Parathyroid adenoma (tissue), 2 donors: ENCODE measurements at regions not wholly inside any gene's neighbourhood (a gene's known extent, or its start where the extent isn't known, plus 50 kb on each side); places are given as distances from the start of the nearest gene placed in this dataset.

Source experiments
- H2AFZ ChIP-seq: fragments of 300-600 bp; sonication (generic); one replicate; pipeline ENCODE4 v1.7.0; 2017; ENCODE audit warnings: antibody characterized with exemption, mild to moderate bottlenecking
- H3K27ac ChIP-seq: fragments of 300-600 bp; sonication (generic); one replicate; pipeline ENCODE4 v1.7.0; 2017
- H3K27me3 ChIP-seq: fragments of 300-600 bp; sonication (generic); one replicate; pipeline ENCODE4 v1.7.0; 2017; ENCODE audit warnings: low read length; ENCODE audit not compliant: control insufficient read depth, insufficient read depth
- H3K36me3 ChIP-seq: fragments of 300-600 bp; sonication (generic); one replicate; pipeline ENCODE4 v1.7.0; 2017; ENCODE audit warnings: low read length; ENCODE audit not compliant: control insufficient read depth, insufficient read depth
- H3K4me1 ChIP-seq: fragments of 300-600 bp; sonication (generic); one replicate; pipeline ENCODE4 v1.7.0; 2017; ENCODE audit warnings: control low read depth
- H3K4me2 ChIP-seq: fragments of 300-600 bp; sonication (generic); one replicate; pipeline ENCODE4 v1.7.0; 2017; ENCODE audit warnings: low read length
- H3K4me3 ChIP-seq: fragments of 300-600 bp; sonication (generic); one replicate; pipeline ENCODE4 v1.7.0; 2017; ENCODE audit warnings: low read depth, low read length
- H3K79me2 ChIP-seq: fragments of 300-600 bp; sonication (generic); one replicate; pipeline ENCODE4 v1.7.0; 2017; ENCODE audit warnings: control low read depth
- H3K9ac ChIP-seq: fragments of 300-600 bp; sonication (generic); one replicate; pipeline ENCODE4 v1.7.0; 2017; ENCODE audit warnings: mild to moderate bottlenecking
- H3K9me3 ChIP-seq: fragments of 300-600 bp; sonication (generic); one replicate; pipeline ENCODE4 v1.7.0; 2017; ENCODE audit warnings: low read length; ENCODE audit not compliant: control insufficient read depth
- CTCF ChIP-seq: fragments of 300-600 bp; sonication (generic); IDR thresholded peaks from one replicate; pipeline ENCODE4 v1.7.0; 2017; ENCODE audit warnings: antibody characterized with exemption, mild to moderate bottlenecking
- donor health status: primary hyperparathyroidism.

GRCh38 chr3:5448816-5449215 is 261.3 kb downstream of the EDEM1 start:
- Histone ChIP-seq H3K36me3 (no peaks in the 10 kb centered on the region), H2AFZ (no peak overlapping the region), H3K27ac (no peak overlapping the region), H3K79me2 (no peaks in the 10 kb centered on the region), H3K4me3 (no peak overlapping the region), H3K9me3 (no peaks in the 10 kb centered on the region), H3K4me2 (no peak overlapping the region), H3K4me1 (no peaks in the 10 kb centered on the region), H3K27me3 (no peaks in the 10 kb centered on the region), H3K9ac (no peak overlapping the region)
- no peak for TF ChIP-seq CTCF

GRCh38 chr3:5456199-5456598 is 268.7 kb downstream of the EDEM1 start:
- Histone ChIP-seq H3K27me3 (no peaks in the 10 kb centered on the region), H3K4me2 (no peak overlapping the region), H2AFZ (no peak overlapping the region), H3K79me2 (no peaks in the 10 kb centered on the region), H3K9ac (no peak overlapping the region), H3K4me3 (no peak overlapping the region), H3K27ac (no peak overlapping the region), H3K4me1 (no peaks in the 10 kb centered on the region), H3K36me3 (no peaks in the 10 kb centered on the region), H3K9me3 (no peaks in the 10 kb centered on the region)
- TF ChIP-seq CTCF, result no peak

GRCh38 chr3:5458526-5458925 is 271.0 kb downstream of the EDEM1 start:
- H3K27me3 ChIP-seq, result no peaks in the 10 kb centered on the region
- no peaks in the 10 kb centered on the region for H3K79me2 ChIP-seq
- H3K4me1 ChIP-seq, result no peaks in the 10 kb centered on the region
- no peak overlapping the region for H3K27ac ChIP-seq
- no peaks in the 10 kb centered on the region for H3K9me3 ChIP-seq
- no peak overlapping the region for H3K4me2 ChIP-seq
- TF ChIP-seq CTCF, result no peak
- no peak overlapping the region for H2AFZ ChIP-seq
- no peaks in the 10 kb centered on the region for H3K36me3 ChIP-seq
- no peak overlapping the region for H3K9ac ChIP-seq
- H3K4me3 ChIP-seq, result no peak overlapping the region

- Histone ChIP-seq H3K79me2 (no peaks in the 10 kb centered on the region), H3K36me3 (no peaks in the 10 kb centered on the region), H3K9me3 (no peaks in the 10 kb centered on the region), H3K27ac (no peak overlapping the region), H3K4me3 (no peak overlapping the region), H3K9ac (no peak overlapping the region), H3K4me2 (no peak overlapping the region), H3K4me1 (no peaks in the 10 kb centered on the region), H3K27me3 (no peaks in the 10 kb centered on the region), H2AFZ (no peak overlapping the region)
- no peak for TF ChIP-seq CTCF
Measured at GRCh38 chr3:5462086-5462485, 274.6 kb downstream of the EDEM1 start.

- H3K79me2 ChIP-seq, result no peaks in the 10 kb centered on the region
- no peak overlapping the region for H2AFZ ChIP-seq
- H3K9ac ChIP-seq, result no peak overlapping the region
- H3K9me3 ChIP-seq, result no peaks in the 10 kb centered on the region
- H3K27ac ChIP-seq, result no peak overlapping the region
- no peaks in the 10 kb centered on the region for H3K4me1 ChIP-seq
- TF ChIP-seq CTCF, result no peak
- H3K4me2 ChIP-seq, result no peak overlapping the region
- no peaks in the 10 kb centered on the region for H3K36me3 ChIP-seq
- H3K4me3 ChIP-seq, result no peak overlapping the region
- no peaks in the 10 kb centered on the region for H3K27me3 ChIP-seq
Measured at GRCh38 chr3:5463991-5464390, 276.5 kb downstream of the EDEM1 start.
